D721Med (cell line): ENCODE measurements at regions not wholly inside any gene's neighbourhood (a gene's known extent, or its start where the extent isn't known, plus 50 kb on each side); places are given as distances from the start of the nearest gene placed in this dataset.

Experiments used
- DNase-seq: peaks from one replicate; pipeline ENCODE4 v3.0.0; 2011; ENCODE audit warnings: low spot score; ENCODE audit not compliant: insufficient read length
- FAIRE-seq: peaks from 2 replicates; lab custom pipeline; 2011; peaks lifted over from hg19 to GRCh38; lab: Jason Lieb, UNC
- TF ChIP-seq, protein P1 (sequence below): IDR thresholded peaks from 2 replicates; pipeline ENCODE4 v1.5.1; 2012; ENCODE audit warnings: mild to moderate bottlenecking, control low read depth; ENCODE audit not compliant: insufficient read depth; ENCODE audit errors: missing control alignments

DNA sequence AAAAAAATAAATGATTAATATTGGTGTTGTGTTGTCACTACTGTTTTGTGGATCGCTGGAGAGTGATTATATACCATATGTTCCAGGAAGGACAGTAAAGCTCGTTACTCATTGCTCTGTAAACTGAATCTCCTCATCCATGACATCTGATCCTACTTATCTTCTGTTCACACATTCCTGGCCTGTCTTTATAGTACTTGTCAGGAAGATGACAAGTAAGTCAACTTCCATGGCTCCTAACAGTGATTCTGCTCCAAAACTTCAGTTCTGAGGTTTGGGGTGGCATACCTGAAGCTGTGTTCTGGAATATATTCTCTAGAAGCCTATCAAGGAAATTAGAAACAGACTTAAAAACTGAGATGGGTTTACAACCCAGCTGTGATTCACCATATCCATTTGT lies 288.9 kb downstream of the ZBBX start:
- DNase-seq = no peak
- TF ChIP-seq, protein P1, sequence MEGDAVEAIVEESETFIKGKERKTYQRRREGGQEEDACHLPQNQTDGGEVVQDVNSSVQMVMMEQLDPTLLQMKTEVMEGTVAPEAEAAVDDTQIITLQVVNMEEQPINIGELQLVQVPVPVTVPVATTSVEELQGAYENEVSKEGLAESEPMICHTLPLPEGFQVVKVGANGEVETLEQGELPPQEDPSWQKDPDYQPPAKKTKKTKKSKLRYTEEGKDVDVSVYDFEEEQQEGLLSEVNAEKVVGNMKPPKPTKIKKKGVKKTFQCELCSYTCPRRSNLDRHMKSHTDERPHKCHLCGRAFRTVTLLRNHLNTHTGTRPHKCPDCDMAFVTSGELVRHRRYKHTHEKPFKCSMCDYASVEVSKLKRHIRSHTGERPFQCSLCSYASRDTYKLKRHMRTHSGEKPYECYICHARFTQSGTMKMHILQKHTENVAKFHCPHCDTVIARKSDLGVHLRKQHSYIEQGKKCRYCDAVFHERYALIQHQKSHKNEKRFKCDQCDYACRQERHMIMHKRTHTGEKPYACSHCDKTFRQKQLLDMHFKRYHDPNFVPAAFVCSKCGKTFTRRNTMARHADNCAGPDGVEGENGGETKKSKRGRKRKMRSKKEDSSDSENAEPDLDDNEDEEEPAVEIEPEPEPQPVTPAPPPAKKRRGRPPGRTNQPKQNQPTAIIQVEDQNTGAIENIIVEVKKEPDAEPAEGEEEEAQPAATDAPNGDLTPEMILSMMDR = no peak
- FAIRE-seq = peak; percentile 97

DNA sequence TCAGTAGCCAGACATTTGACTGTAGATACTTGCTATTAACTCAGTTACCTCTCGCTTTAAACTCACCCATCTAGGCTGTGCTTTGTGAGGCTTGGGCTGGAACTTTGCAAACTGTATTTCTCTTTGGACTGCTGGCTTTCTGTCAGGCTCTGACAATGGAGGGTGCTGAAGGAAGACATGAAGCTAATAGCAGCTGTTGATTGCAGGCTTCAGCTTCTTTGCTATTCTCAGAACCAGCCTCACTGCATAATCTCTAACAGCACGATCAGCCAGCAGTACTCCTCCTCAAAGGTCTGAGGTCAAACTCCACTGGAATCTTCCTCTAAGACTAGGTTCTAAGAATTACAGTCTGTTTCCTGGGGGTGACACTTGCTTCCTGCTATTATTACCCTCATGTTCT lies 295.6 kb downstream of the ZBBX start:
- DNase-seq = no peak
- FAIRE-seq = no peak
- TF ChIP-seq, protein P1 = no peak

DNA sequence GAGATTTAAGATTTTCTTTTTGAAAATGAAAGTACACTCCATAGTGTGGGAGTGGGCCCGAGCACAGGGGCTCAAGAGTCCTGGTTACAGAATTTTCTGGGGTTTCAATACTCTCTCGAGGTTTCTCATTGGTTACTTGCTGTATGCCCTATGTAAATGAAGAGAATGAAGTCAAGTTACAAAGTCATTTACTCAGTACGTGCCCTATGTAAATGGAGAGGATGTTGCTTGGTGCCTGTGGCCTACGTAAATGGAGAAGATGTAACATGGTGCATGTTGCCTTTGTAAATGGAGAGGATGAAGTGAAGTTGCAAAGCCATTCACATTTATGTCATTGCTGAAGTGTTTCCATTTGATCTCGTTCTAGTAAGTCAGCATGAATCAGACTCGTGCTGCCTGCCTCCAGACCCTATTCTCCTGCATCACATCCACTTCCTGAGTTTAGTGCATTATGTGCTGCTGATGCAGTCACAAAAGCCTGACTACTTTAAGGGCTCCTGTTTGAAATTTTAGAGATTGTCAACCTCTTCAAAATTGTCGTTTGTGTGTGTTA lies 302.0 kb downstream of the ZBBX start:
- DNase-seq (no peak), FAIRE-seq (no peak)
- TF ChIP-seq, protein P1 = no peak

DNA sequence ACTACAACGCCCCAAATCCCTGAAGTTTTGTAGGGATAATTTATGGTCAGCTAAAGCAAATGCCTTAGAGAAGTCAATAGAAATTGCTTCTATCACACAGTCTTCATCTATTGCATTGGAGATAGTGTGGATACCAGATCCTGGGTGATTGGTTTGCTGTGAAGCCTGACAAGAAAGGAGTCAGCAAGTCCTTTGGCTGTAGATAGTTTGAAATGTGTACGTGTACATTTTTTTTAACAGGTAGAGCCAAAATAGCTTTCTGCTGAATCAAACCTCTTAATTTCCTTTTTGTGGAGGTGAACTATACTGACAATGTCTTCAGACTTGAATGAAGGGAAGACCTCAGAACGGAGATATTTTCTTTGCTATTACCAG lies 312.3 kb downstream of the ZBBX start:
- no peak for DNase-seq
- TF ChIP-seq, protein P1 = no peak
- FAIRE-seq = no peak

DNA sequence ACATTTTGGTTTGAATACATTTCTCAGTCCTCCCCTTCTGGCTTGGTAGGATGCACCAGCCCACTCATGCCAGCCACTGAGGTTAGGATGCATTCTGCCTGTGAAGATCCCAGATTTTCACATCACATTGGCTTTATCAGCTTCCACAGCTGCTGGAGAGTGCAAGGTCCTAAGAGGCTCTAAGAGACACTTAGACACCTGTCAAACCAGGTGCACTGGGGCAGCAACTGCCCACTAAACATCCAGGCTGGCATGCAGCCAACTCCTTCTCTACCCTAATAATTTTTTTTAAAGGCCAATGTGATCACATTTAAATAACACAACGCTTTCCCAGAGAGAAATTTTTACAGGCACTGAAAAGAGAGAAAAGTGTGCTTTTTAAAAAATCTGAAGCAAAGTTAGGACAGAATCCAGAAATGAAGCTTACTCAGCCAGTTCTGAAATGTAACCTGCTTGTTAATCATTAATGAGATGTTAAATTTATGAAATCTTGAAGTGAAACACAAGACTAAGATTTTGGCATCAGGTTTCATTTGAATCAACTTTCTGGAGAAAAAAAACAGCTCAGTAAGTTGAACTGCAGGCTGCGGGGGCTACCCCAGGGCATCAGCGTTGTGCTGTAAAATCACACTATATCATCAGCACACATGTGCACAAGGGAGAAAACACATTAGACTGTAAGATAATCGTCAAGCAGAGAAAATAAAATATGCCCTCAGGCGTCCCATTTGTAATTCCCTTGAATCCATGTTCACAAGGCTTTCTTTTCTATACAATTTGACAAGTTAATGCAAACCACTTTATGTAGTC lies 312.9 kb downstream of the ZBBX start:
- DNase-seq = no peak
- FAIRE-seq = no peak
- TF ChIP-seq, protein P1 = no peak

DNA sequence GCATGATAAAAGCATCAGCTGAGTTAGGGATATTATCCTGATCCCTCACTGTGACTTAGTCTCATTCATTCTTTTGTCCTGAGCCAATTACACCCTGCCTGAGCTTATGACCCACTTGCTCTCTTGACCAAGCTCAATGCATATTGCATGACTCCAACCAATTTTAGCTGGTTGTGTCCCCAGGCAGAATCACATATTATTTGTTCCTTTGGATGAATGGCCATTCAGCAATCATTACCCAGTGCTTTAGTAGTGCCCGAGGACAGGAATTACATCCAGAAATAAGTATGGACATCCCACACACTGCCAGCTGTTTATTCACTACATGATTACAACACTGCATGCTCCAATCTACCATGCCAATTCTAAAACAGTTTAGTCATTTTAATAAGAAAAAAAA lies 322.5 kb downstream of the ZBBX start:
- TF ChIP-seq, protein P1 = no peak
- DNase-seq = no peak

DNA sequence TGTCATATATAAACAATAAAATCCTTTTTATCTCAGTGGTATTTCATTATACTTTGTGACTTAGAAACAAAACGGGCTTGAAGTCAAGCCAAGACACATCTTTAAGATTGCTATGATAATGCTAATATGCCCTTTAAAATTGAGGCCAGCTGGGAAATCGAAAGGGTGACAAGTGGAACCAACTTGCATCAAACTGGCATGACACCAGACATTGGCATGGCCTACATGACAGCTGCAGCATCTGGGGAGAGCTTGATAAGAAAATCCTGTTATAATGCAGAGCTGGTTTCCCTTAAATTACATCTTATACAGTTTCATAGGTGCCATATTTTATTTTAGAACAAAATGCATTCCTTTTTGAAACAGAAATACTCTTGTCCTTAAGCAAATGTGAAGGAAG lies 325.2 kb downstream of the ZBBX start:
- FAIRE-seq = no peak
- no peak for DNase-seq
- TF ChIP-seq, protein P1 = no peak

More for the DNA sequence above, 322.5 kb downstream of the ZBBX start:
- no peak for FAIRE-seq
